Prostate gland (tissue), 2 donors: ENCODE measurements at regions not wholly inside any gene's neighbourhood (a gene's known extent, or its start where the extent isn't known, plus 50 kb on each side); places are given as distances from the start of the nearest gene placed in this dataset.

Experiments used
- POLR2A ChIP-seq: fragments of 450-650 bp; IDR thresholded peaks from one replicate; pipeline ENCODE4 v1.6.1; 2016; ENCODE audit warnings: antibody characterized with exemption, mild to moderate bottlenecking
- POLR2AphosphoS5 ChIP-seq: sonication (generic); formaldehyde crosslinking; IDR thresholded peaks from one replicate; pipeline ENCODE4 v1.6.1; 2017; ENCODE audit warnings: antibody characterized with exemption
- TF ChIP-seq, protein P1 (sequence below), 4 experiments: fragments of 200-600 bp in 2 of 4; fragments of 450-650 bp in 2 of 4; sonication (generic) in 2 of 4; IDR thresholded peaks; 1 replicate in 3 of 4; 2 replicates in 1 of 4; pipeline ENCODE4 v1.5.1; 2016 to 2019; ENCODE audit warnings: antibody characterized with exemption in 4 of 4, mild to moderate bottlenecking in 2 of 4, moderate library complexity in 2 of 4

DNA sequence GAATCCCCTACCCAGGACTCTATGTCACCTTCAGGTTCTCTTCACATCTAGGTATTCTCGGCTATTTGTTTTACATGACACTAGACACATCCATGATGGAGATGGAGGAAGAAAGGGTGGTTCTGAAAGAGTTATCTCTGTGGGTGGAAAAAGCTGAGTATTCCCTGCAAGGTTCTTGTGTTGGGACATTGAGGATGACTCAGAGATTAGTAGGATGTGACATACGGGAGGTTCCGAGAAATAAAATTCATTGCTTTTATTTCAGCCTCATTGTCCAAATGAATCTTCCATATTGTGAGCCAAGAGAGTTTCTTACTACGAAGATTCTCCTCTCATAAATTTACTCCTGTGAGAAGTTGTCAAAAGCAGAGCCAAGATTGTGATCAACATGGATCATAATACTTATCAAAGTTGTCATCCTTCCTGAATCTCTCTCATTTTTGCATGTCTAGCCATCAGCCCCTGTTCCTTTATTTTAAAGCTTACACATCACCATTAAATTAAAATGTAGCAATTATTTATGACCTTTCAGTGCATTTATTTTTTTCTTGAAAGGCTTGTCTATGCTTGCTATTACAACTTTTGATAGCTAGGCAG is 370.0 kb downstream of the PSAT1 start:
- TF ChIP-seq POLR2A (no peak), POLR2AphosphoS5 (no peak)
- TF ChIP-seq, protein P1, sequence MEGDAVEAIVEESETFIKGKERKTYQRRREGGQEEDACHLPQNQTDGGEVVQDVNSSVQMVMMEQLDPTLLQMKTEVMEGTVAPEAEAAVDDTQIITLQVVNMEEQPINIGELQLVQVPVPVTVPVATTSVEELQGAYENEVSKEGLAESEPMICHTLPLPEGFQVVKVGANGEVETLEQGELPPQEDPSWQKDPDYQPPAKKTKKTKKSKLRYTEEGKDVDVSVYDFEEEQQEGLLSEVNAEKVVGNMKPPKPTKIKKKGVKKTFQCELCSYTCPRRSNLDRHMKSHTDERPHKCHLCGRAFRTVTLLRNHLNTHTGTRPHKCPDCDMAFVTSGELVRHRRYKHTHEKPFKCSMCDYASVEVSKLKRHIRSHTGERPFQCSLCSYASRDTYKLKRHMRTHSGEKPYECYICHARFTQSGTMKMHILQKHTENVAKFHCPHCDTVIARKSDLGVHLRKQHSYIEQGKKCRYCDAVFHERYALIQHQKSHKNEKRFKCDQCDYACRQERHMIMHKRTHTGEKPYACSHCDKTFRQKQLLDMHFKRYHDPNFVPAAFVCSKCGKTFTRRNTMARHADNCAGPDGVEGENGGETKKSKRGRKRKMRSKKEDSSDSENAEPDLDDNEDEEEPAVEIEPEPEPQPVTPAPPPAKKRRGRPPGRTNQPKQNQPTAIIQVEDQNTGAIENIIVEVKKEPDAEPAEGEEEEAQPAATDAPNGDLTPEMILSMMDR (IDR thresholded peaks at IDR 0.05) = no peak
